Fibroblast of the aortic adventitia (primary cell): ENCODE measurements at regions not wholly inside any gene's neighbourhood (a gene's known extent, or its start where the extent isn't known, plus 50 kb on each side); places are given as distances from the start of the nearest gene placed in this dataset.
"Not testable (repeated sequence)": the region's sequence is repeated elsewhere in the genome, so short reads cannot be mapped to it uniquely, and the experiment has no call there.

ENCODE experiments used
- DNase-seq: peaks from one replicate; pipeline ENCODE4 v3.0.0-alpha.2; 2010; ENCODE audit warnings: low read depth
- H3K4me3 ChIP-seq: 2 replicates; pipeline ENCODE4 v1.5.1; 2011; ENCODE audit warnings: low read depth, mild to moderate bottlenecking, control low read depth, low read length, moderate library complexity
- TF ChIP-seq, protein P1 (sequence below): IDR thresholded peaks from 2 replicates; pipeline ENCODE4 v1.5.1; 2011; ENCODE audit warnings: mild to moderate bottlenecking, low read length, control low read depth, inconsistent platforms; ENCODE audit not compliant: insufficient read depth

GRCh38 chr2:66191311-66191710 is 243.6 kb upstream of the MEIS1 start:
- no peak for DNase-seq
- TF ChIP-seq, protein P1, sequence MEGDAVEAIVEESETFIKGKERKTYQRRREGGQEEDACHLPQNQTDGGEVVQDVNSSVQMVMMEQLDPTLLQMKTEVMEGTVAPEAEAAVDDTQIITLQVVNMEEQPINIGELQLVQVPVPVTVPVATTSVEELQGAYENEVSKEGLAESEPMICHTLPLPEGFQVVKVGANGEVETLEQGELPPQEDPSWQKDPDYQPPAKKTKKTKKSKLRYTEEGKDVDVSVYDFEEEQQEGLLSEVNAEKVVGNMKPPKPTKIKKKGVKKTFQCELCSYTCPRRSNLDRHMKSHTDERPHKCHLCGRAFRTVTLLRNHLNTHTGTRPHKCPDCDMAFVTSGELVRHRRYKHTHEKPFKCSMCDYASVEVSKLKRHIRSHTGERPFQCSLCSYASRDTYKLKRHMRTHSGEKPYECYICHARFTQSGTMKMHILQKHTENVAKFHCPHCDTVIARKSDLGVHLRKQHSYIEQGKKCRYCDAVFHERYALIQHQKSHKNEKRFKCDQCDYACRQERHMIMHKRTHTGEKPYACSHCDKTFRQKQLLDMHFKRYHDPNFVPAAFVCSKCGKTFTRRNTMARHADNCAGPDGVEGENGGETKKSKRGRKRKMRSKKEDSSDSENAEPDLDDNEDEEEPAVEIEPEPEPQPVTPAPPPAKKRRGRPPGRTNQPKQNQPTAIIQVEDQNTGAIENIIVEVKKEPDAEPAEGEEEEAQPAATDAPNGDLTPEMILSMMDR = no peak
- no peak overlapping the region for H3K4me3 ChIP-seq

- DNase-seq = peak; percentile 21
- TF ChIP-seq, protein P1 = no peak
- H3K4me3 ChIP-seq = no peak overlapping the region
Observed at GRCh38 chr2:66189553-66189952, 245.4 kb upstream of the MEIS1 start.

GRCh38 chr2:66186537-66186936 is 248.4 kb upstream of the MEIS1 start:
- H3K4me3 ChIP-seq = no peak overlapping the region
- no peak for DNase-seq
- TF ChIP-seq, protein P1 = no peak

DNA sequence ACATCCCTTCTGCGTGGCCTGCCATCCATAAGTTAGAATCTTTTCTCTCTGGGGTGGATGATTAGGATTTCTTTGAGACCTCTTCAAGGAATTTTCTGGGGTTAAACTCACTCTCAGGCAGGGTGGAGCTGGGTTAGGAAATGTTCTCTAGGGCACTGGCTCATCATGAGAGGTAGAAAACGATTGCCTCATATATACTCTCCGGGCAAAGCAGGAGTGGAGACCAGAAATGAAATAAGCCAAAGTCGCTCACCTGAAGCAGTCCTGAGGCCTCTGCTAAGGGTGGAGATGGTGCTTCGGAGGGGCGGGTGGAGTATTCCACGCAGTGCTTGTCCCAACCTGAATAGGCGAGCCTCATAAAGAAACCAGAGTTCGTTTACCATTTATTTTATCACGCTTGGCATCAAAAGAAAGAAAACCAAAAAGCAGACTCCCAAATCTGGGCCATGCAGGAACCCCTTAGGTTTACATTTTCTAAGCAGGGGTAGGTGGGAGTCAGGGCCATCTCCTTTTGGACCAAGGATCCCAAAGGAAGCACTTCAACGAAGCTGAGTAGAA is 249.3 kb upstream of the MEIS1 start:
- TF ChIP-seq, protein P1 = no peak
- no peak for DNase-seq
- no peak overlapping the region for H3K4me3 ChIP-seq

DNA sequence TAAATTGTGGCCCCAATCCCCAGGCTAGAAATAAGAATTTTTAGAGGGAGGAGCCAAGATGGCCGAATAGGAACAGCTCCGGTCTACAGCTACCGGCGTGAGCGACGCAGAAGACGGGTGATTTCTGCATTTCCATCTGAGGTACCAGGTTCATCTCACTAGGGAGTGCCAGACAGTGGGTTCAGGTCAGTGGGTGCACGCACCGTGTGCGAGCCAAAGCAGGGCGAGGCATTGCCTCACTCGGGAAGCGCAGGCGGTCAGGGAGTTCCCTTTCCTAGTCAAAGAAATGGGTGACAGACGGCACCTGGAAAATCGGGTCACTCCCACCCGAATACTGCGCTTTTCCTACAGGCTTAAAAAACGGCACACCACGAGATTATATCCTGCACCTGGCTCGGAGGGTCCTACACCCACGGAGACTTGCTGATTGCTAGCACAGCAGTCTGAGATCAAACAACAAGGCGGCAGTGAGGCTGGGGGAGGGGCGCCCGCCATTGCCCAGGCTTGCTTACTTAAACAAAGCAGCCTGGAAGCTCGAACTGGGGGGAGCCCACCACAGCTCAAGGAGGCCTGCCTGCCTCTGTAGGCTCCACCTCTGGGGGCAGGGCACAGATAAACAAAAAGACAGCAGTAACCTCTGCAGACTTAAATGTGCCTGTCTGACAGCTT is 257.7 kb upstream of the MEIS1 start:
- DNase-seq, H3K4me3 ChIP-seq: not testable (repeated sequence)

DNA sequence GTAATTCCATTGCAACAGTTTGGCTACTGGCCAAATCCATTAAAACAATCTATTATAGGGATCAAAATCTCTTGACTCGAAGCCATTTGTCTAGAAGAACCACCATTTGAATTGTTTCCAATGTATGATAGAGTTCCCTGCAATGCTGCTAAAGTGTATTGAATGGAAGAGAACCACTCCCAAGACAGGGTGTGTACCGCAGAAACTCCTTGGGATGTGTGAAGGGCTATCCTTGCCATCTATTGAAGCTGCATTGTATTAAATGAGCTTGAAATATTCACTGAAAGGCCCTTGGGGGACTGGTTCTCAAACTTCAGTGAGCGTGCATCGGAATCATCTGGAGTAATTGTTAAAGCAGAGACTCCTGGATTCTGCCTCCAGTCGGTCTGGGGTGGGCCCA is 260.4 kb upstream of the MEIS1 start:
- TF ChIP-seq, protein P1 = no peak
- no peak overlapping the region for H3K4me3 ChIP-seq
- no peak for DNase-seq

DNA sequence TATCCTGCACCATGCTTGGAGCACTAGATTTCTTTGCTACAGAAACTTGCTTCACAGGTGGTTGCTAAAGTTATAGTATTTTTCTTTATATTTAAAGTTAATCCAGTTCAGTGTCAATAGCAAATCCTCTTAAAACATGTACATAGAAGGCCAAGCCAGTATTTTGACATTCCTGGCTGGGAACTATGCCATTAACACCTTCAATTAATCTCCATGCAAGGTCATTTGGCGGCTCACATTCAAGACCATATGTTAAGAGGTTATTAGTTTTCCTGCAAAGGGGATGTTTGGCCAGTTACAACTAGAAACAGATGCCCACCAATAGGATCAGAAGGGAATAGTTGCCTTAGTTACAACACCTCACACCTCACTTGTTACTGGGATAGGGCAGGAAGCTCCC is 261.3 kb upstream of the MEIS1 start:
- no peak for DNase-seq
- TF ChIP-seq, protein P1 = no peak
- no peak overlapping the region for H3K4me3 ChIP-seq
